GM12872 (cell line): ENCODE measurements at regions not wholly inside any gene's neighbourhood (a gene's known extent, or its start where the extent isn't known, plus 50 kb on each side); places are given as distances from the start of the nearest gene placed in this dataset.

Source experiments
- CTCF ChIP-seq: IDR thresholded peaks from 3 replicates; pipeline ENCODE4 v1.5.1; 2011; ENCODE audit warnings: low read depth, mild to moderate bottlenecking, low read length, moderate library complexity; ENCODE audit not compliant: insufficient read depth

- TF ChIP-seq CTCF, result no peak
These were observed 123.2 kb upstream of the SLC7A14 start for GRCh38 chr3:170709046-170709445.

- TF ChIP-seq CTCF, result no peak
These were observed 122.0 kb upstream of the SLC7A14 start for GRCh38 chr3:170707899-170708298.

- no peak for TF ChIP-seq CTCF
These were observed 119.3 kb upstream of the SLC7A14 start for GRCh38 chr3:170705131-170705530.

GRCh38 chr3:170703121-170703588 is 117.3 kb upstream of the SLC7A14 start:
- no peak for TF ChIP-seq CTCF

- TF ChIP-seq CTCF, result no peak
These were observed 116.1 kb upstream of the SLC7A14 start for GRCh38 chr3:170701696-170702678.

GRCh38 chr3:170700054-170700404 is 114.2 kb upstream of the SLC7A14 start:
- no peak for TF ChIP-seq CTCF

- no peak for TF ChIP-seq CTCF
These were observed 113.5 kb upstream of the SLC7A14 start for GRCh38 chr3:170699158-170700053.
